Adrenal gland (tissue), 5 donors: ENCODE measurements at regions not wholly inside any gene's neighbourhood (a gene's known extent, or its start where the extent isn't known, plus 50 kb on each side); places are given as distances from the start of the nearest gene placed in this dataset.

Source experiments
- CTCF ChIP-seq, 6 experiments: fragments of 450-650 bp in 4 of 6; fragments of 200-600 bp in 2 of 6; sonication (generic) in 1 of 6; IDR thresholded peaks; 1 replicate in 5 of 6; 2 replicates in 1 of 6; pipeline versions ENCODE4 v1.5.1 to v1.8.0; 2016 to 2021; ENCODE audit warnings: antibody characterized with exemption in 6 of 6, mild to moderate bottlenecking in 2 of 6, moderate library complexity in 1 of 6
- POLR2A ChIP-seq, 2 donors: fragments of 450-650 bp; IDR thresholded peaks; one replicate each; pipeline ENCODE4 v1.6.1; 2017; ENCODE audit warnings: antibody characterized with exemption in 2 of 2, mild to moderate bottlenecking in 2 of 2, moderate library complexity in 1 of 2
- donor health status: DM: no; HTN: no; CAD: no.

GRCh38 chr12:88856201-88856600 lies 275.9 kb upstream of the KITLG start:
- no peak for TF ChIP-seq CTCF (IDR thresholded peaks at IDR 0.05)
- no peak for TF ChIP-seq POLR2A (IDR thresholded peaks at IDR 0.05)
